MM.1S (cell line): ENCODE measurements at regions not wholly inside any gene's neighbourhood (a gene's known extent, or its start where the extent isn't known, plus 50 kb on each side); places are given as distances from the start of the nearest gene placed in this dataset.

Experiments used
- DNase-seq: peaks from one replicate; pipeline ENCODE4 v3.0.0-alpha.2; 2015
- H2AFZ ChIP-seq: fragments of 300-600 bp; sonication (generic); 2 replicates; pipeline ENCODE4 v1.6.0; 2016; ENCODE audit warnings: antibody characterized with exemption, low read length
- H3F3A ChIP-seq: fragments of 300-600 bp; sonication (generic); 2 replicates; pipeline ENCODE4 v1.6.1; 2016; ENCODE audit warnings: mild to moderate bottlenecking, antibody characterized with exemption, low read length, moderate library complexity, mixed read lengths; ENCODE audit not compliant: insufficient read depth
- H3K27ac ChIP-seq: fragments of 300-600 bp; sonication (generic); 2 replicates; pipeline ENCODE4 v1.5.1; 2016; ENCODE audit warnings: mild to moderate bottlenecking, low read length
- H3K27me3 ChIP-seq: fragments of 300-600 bp; sonication (generic); replicated peaks from 2 replicates; pipeline ENCODE4 v1.6.0; 2016; ENCODE audit warnings: low read length; ENCODE audit not compliant: insufficient read depth
- H3K36me3 ChIP-seq: fragments of 300-600 bp; sonication (generic); replicated peaks from 2 replicates; pipeline ENCODE4 v1.6.1; 2016; ENCODE audit warnings: mild to moderate bottlenecking, low read length, mixed read lengths; ENCODE audit not compliant: insufficient read depth
- H3K4me1 ChIP-seq: fragments of 300-600 bp; sonication (generic); 2 replicates; pipeline ENCODE4 v1.6.1; 2016; ENCODE audit warnings: low read length, mixed read lengths
- H3K4me2 ChIP-seq: fragments of 300-600 bp; sonication (generic); 2 replicates; pipeline ENCODE4 v1.6.0; 2016; ENCODE audit warnings: low read depth, low read length
- H3K4me3 ChIP-seq: fragments of 300-600 bp; sonication (generic); 2 replicates; pipeline ENCODE4 v1.5.1; 2016; ENCODE audit warnings: low read length, mixed read lengths
- H3K79me2 ChIP-seq: fragments of 300-600 bp; sonication (generic); 2 replicates; pipeline ENCODE4 v1.6.1; 2016; ENCODE audit warnings: mixed run types, low read length, mixed read lengths
- H3K9ac ChIP-seq: fragments of 300-600 bp; sonication (generic); 2 replicates; pipeline ENCODE4 v1.6.1; 2016; ENCODE audit warnings: low read length, mixed read lengths
- H3K9me2 ChIP-seq: fragments of 300-600 bp; sonication (generic); replicated peaks from 2 replicates; pipeline ENCODE4 v1.6.1; 2016; ENCODE audit warnings: mild to moderate bottlenecking, low read length, mixed read lengths; ENCODE audit not compliant: insufficient read depth
- H3K9me3 ChIP-seq: fragments of 300-600 bp; sonication (generic); replicated peaks from 2 replicates; pipeline ENCODE4 v1.6.1; 2016; ENCODE audit warnings: mild to moderate bottlenecking, low read length, mixed read lengths; ENCODE audit not compliant: insufficient read depth
- H4K20me1 ChIP-seq: fragments of 300-600 bp; sonication (generic); 2 replicates; pipeline ENCODE4 v1.6.1; 2016; ENCODE audit warnings: mild to moderate bottlenecking, low read length, moderate library complexity, mixed read lengths; ENCODE audit not compliant: insufficient read depth
- EZH2 ChIP-seq: fragments of 300-600 bp; sonication (generic); optimal IDR thresholded peaks from 2 replicates; pipeline ENCODE3; 2017; ENCODE audit warnings: low read depth, mild to moderate bottlenecking, antibody characterized with exemption, low read length, mixed read lengths
- EZH2phosphoT487 ChIP-seq: fragments of 300-600 bp; sonication (generic); IDR thresholded peaks from 2 replicates; pipeline ENCODE4 v1.6.1; 2018; ENCODE audit warnings: antibody characterized with exemption, low read length
- TF ChIP-seq, protein P1 (sequence below): fragments of 300-600 bp; sonication (generic); IDR thresholded peaks from 2 replicates; pipeline ENCODE4 v1.5.1; 2016; ENCODE audit warnings: antibody characterized with exemption, low read length, mixed read lengths

- Histone ChIP-seq H3K9ac (no peak overlapping the region), H2AFZ (no peak overlapping the region), H3K27me3 (no peaks in the 10 kb centered on the region), H3K4me3 (no peak overlapping the region), H3K36me3 (no peaks in the 10 kb centered on the region), H3K79me2 (no peaks in the 10 kb centered on the region), H3K9me3 (no peaks in the 10 kb centered on the region), H3K4me2 (no peak overlapping the region), H3K27ac (no peak overlapping the region), H4K20me1 (no peaks in the 10 kb centered on the region), H3K9me2 (no peaks in the 10 kb centered on the region), H3K4me1 (no peaks in the 10 kb centered on the region), H3F3A (no peaks in the 10 kb centered on the region)
- no peak for TF ChIP-seq EZH2
- TF ChIP-seq EZH2phosphoT487, result no peak
- TF ChIP-seq, protein P1, sequence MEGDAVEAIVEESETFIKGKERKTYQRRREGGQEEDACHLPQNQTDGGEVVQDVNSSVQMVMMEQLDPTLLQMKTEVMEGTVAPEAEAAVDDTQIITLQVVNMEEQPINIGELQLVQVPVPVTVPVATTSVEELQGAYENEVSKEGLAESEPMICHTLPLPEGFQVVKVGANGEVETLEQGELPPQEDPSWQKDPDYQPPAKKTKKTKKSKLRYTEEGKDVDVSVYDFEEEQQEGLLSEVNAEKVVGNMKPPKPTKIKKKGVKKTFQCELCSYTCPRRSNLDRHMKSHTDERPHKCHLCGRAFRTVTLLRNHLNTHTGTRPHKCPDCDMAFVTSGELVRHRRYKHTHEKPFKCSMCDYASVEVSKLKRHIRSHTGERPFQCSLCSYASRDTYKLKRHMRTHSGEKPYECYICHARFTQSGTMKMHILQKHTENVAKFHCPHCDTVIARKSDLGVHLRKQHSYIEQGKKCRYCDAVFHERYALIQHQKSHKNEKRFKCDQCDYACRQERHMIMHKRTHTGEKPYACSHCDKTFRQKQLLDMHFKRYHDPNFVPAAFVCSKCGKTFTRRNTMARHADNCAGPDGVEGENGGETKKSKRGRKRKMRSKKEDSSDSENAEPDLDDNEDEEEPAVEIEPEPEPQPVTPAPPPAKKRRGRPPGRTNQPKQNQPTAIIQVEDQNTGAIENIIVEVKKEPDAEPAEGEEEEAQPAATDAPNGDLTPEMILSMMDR, result no peak
- no peak for DNase-seq
Observed at GRCh38 chr18:28407681-28408080, 230.8 kb upstream of the CDH2 start.

- Histone ChIP-seq H3K79me2 (no peaks in the 10 kb centered on the region), H3K36me3 (no peaks in the 10 kb centered on the region), H3K9me3 (no peaks in the 10 kb centered on the region), H3K4me1 (no peaks in the 10 kb centered on the region), H3K4me3 (no peak overlapping the region), H3K9me2 (no peaks in the 10 kb centered on the region), H3K27me3 (no peaks in the 10 kb centered on the region), H4K20me1 (no peaks in the 10 kb centered on the region), H3K9ac (no peak overlapping the region), H2AFZ (no peak overlapping the region), H3K4me2 (no peak overlapping the region), H3F3A (no peaks in the 10 kb centered on the region), H3K27ac (no peak overlapping the region)
- TF ChIP-seq, protein P1, result no peak
- no peak for TF ChIP-seq EZH2phosphoT487
- no peak for TF ChIP-seq EZH2
- no peak for DNase-seq
Observed at GRCh38 chr18:28406533-28406932, 229.6 kb upstream of the CDH2 start.

GRCh38 chr18:28404694-28405093, 227.8 kb upstream of the CDH2 start:
- no peak overlapping the region for H3K9ac ChIP-seq
- H3F3A ChIP-seq, result no peaks in the 10 kb centered on the region
- H3K79me2 ChIP-seq, result no peaks in the 10 kb centered on the region
- H3K4me3 ChIP-seq, result no peak overlapping the region
- no peak for TF ChIP-seq EZH2phosphoT487
- no peak for TF ChIP-seq EZH2
- TF ChIP-seq, protein P1, result no peak
- no peaks in the 10 kb centered on the region for H3K36me3 ChIP-seq
- H3K27ac ChIP-seq, result no peak overlapping the region
- no peak overlapping the region for H2AFZ ChIP-seq
- no peaks in the 10 kb centered on the region for H4K20me1 ChIP-seq
- H3K4me2 ChIP-seq, result no peak overlapping the region
- no peaks in the 10 kb centered on the region for H3K9me2 ChIP-seq
- no peaks in the 10 kb centered on the region for H3K4me1 ChIP-seq
- no peaks in the 10 kb centered on the region for H3K9me3 ChIP-seq
- H3K27me3 ChIP-seq, result no peaks in the 10 kb centered on the region
- DNase-seq, result no peak
